Ishikawa (cell line): ENCODE measurements at regions not wholly inside any gene's neighbourhood (a gene's known extent, or its start where the extent isn't known, plus 50 kb on each side); places are given as distances from the start of the nearest gene placed in this dataset.

Experiments used
- CEBPB ChIP-seq: IDR thresholded peaks from 2 replicates; pipeline ENCODE4 v1.6.1; 2012
- CREB1 ChIP-seq: IDR thresholded peaks from 2 replicates; pipeline ENCODE4 v1.6.1; 2012; ENCODE audit warnings: low read depth
- EGR1 ChIP-seq: IDR thresholded peaks from 2 replicates; pipeline ENCODE4 v1.6.1; 2012
- EP300 ChIP-seq: IDR thresholded peaks from 2 replicates; pipeline ENCODE4 v1.6.1; 2012; ENCODE audit warnings: borderline replicate concordance
- FOXM1 ChIP-seq: IDR thresholded peaks from 2 replicates; pipeline ENCODE4 v1.6.1; 2012; ENCODE audit warnings: low read depth, borderline replicate concordance
- MAX ChIP-seq: IDR thresholded peaks from 2 replicates; pipeline ENCODE4 v1.6.1; 2012
- NFIC ChIP-seq: IDR thresholded peaks from 2 replicates; pipeline ENCODE4 v1.6.1; 2012
- RAD21 ChIP-seq: IDR thresholded peaks from 2 replicates; pipeline ENCODE4 v1.6.1; 2012; ENCODE audit warnings: low read depth
- REST ChIP-seq: IDR thresholded peaks from 2 replicates; pipeline ENCODE4 v1.6.1; 2012; ENCODE audit warnings: low read depth, mild to moderate bottlenecking
- TAF1 ChIP-seq: IDR thresholded peaks from 2 replicates; pipeline ENCODE4 v1.6.1; 2012; ENCODE audit warnings: low read depth, mild to moderate bottlenecking
- TCF12 ChIP-seq: IDR thresholded peaks from 2 replicates; pipeline ENCODE4 v1.6.1; 2012; ENCODE audit warnings: low read depth
- TEAD4 ChIP-seq: IDR thresholded peaks from 2 replicates; pipeline ENCODE4 v1.6.1; 2012
- USF1 ChIP-seq: IDR thresholded peaks from 2 replicates; pipeline ENCODE4 v1.6.1; 2012
- YY1 ChIP-seq: IDR thresholded peaks from 2 replicates; pipeline ENCODE4 v1.6.1; 2012; ENCODE audit warnings: low read depth
- ZBTB7A ChIP-seq: IDR thresholded peaks from 2 replicates; pipeline ENCODE4 v1.6.1; 2012; ENCODE audit warnings: low read depth

- TF ChIP-seq ZBTB7A (no peak), RAD21 (no peak), TCF12 (no peak), YY1 (no peak), CREB1 (no peak), EGR1 (no peak), MAX (no peak), FOXM1 (no peak), EP300 (no peak), REST (no peak)
Measured at GRCh38 chr11:20227631-20228030, 67.4 kb upstream of the DBX1 start.

GRCh38 chr11:20226933-20227332, 66.7 kb upstream of the DBX1 start:
- TF ChIP-seq CEBPB (no peak), TEAD4 (no peak), ZBTB7A (no peak), REST (no peak)

GRCh38 chr11:20221566-20221965, 61.3 kb upstream of the DBX1 start:
- no peak for TF ChIP-seq TEAD4
- TF ChIP-seq REST, result no peak
- no peak for TF ChIP-seq YY1
- TF ChIP-seq NFIC, result no peak
- no peak for TF ChIP-seq CREB1
- no peak for TF ChIP-seq ZBTB7A
- no peak for TF ChIP-seq EGR1
- no peak for TF ChIP-seq USF1
- no peak for TF ChIP-seq TAF1
- TF ChIP-seq FOXM1, result no peak

- TF ChIP-seq ZBTB7A (no peak), USF1 (no peak), TCF12 (no peak), RAD21 (no peak), EGR1 (no peak), FOXM1 (no peak)
Measured at GRCh38 chr11:20213790-20214189, 53.5 kb upstream of the DBX1 start.

GRCh38 chr11:20211691-20212090, 51.4 kb upstream of the DBX1 start:
- TF ChIP-seq NFIC (no peak), CREB1 (no peak), TEAD4 (no peak), YY1 (no peak), EP300 (no peak), FOXM1 (no peak), REST (no peak)
